HEK293 (cell line): ENCODE measurements at regions not wholly inside any gene's neighbourhood (a gene's known extent, or its start where the extent isn't known, plus 50 kb on each side); places are given as distances from the start of the nearest gene placed in this dataset.

Source experiments
- CTCF ChIA-PET: fragments of 350-600 bp; formaldehyde crosslinking; extraction: SDS; loops from one replicate; lab custom pipeline; 2021; ENCODE audit warnings: antibody characterized with exemption; lab: Yijun Ruan, JAX
- POLR2A ChIA-PET: fragments of 300-600 bp; formaldehyde crosslinking; extraction: SDS; loops from one replicate; lab custom pipeline; 2020; ENCODE audit warnings: antibody characterized with exemption, inconsistent platforms; lab: Yijun Ruan, JAX
- H3K27ac ChIP-seq: fragments of 200-500 bp; sonication (Bioruptor generic); 2 replicates; pipeline ENCODE4 v1.5.1; 2014; ENCODE audit warnings: low read depth, low read length, control low read depth, inconsistent platforms; ENCODE audit errors: extremely low read depth
- H3K36me3 ChIP-seq, 2 experiments: fragments of 200-500 bp in 1 of 2; sonication (Bioruptor generic) in 1 of 2; 1 replicate in 1 of 2; 2 replicates in 1 of 2; pipeline ENCODE4 v1.5.1; 2014 to 2017; ENCODE audit warnings: inconsistent platforms in 2 of 2, low read length in 2 of 2; ENCODE audit not compliant: control insufficient read depth in 2 of 2, insufficient read depth in 1 of 2
- H3K4me1 ChIP-seq: fragments of 200-500 bp; sonication (Bioruptor generic); 2 replicates; pipeline ENCODE4 v1.5.1; 2014; ENCODE audit warnings: mild to moderate bottlenecking, low read length, inconsistent platforms; ENCODE audit not compliant: control insufficient read depth, insufficient read depth
- H3K4me3 ChIP-seq: 2 replicates; pipeline ENCODE4 v1.5.1; 2011; ENCODE audit warnings: low read depth, mild to moderate bottlenecking, control low read depth, low read length, moderate library complexity
- H3K9me3 ChIP-seq: fragments of 200-500 bp; sonication (Bioruptor generic); 2 replicates; pipeline ENCODE4 v1.5.1; 2014; ENCODE audit warnings: low read depth, low read length, inconsistent platforms; ENCODE audit not compliant: control insufficient read depth, insufficient read depth
- BCL11A ChIP-seq: fragments of 450-650 bp; formaldehyde crosslinking; IDR thresholded peaks from 2 replicates; pipeline ENCODE4 v1.5.1; 2016; ENCODE audit warnings: low read depth, missing biosample characterization, missing genetic modification characterization
- EGR2 ChIP-seq: fragments of 450-650 bp; formaldehyde crosslinking; IDR thresholded peaks from 2 replicates; pipeline ENCODE4 v1.5.1; 2016; ENCODE audit warnings: low read depth, missing biosample characterization, missing genetic modification characterization
- GFI1B ChIP-seq: fragments of 450-650 bp; formaldehyde crosslinking; IDR thresholded peaks from 2 replicates; pipeline ENCODE4 v1.5.1; 2016; ENCODE audit warnings: missing biosample characterization, missing genetic modification characterization
- KLF17 ChIP-seq: fragments of 450-650 bp; formaldehyde crosslinking; IDR thresholded peaks from 2 replicates; pipeline ENCODE4 v1.5.1; 2016; ENCODE audit warnings: missing biosample characterization, missing genetic modification characterization
- KLF8 ChIP-seq: fragments of 450-650 bp; formaldehyde crosslinking; IDR thresholded peaks from 2 replicates; pipeline ENCODE4 v1.5.1; 2016; ENCODE audit warnings: missing biosample characterization, missing genetic modification characterization
- PRDM10 ChIP-seq: fragments of 450-650 bp; formaldehyde crosslinking; IDR thresholded peaks from 2 replicates; pipeline ENCODE4 v1.5.1; 2016; ENCODE audit warnings: missing biosample characterization, missing genetic modification characterization
- PRDM6 ChIP-seq: fragments of 450-650 bp; formaldehyde crosslinking; IDR thresholded peaks from 2 replicates; pipeline ENCODE4 v1.5.1; 2017; ENCODE audit warnings: missing biosample characterization, missing genetic modification characterization
- SCRT1 ChIP-seq: fragments of 450-650 bp; formaldehyde crosslinking; IDR thresholded peaks from 2 replicates; pipeline ENCODE4 v1.5.1; 2016; ENCODE audit warnings: missing biosample characterization, missing genetic modification characterization, borderline replicate concordance
- TCF7L2 ChIP-seq: IDR thresholded peaks from 2 replicates; pipeline ENCODE4 v1.6.1; 2011; ENCODE audit warnings: low read depth, mild to moderate bottlenecking, inconsistent platforms, low read length, moderate library complexity, borderline replicate concordance
- ZBTB17 ChIP-seq: fragments of 450-650 bp; formaldehyde crosslinking; IDR thresholded peaks from 2 replicates; pipeline ENCODE4 v1.5.1; 2016; ENCODE audit warnings: missing biosample characterization, missing genetic modification characterization
- ZNF350 ChIP-seq: fragments of 450-650 bp; formaldehyde crosslinking; IDR thresholded peaks from 2 replicates; pipeline ENCODE4 v1.5.0; 2017; ENCODE audit warnings: missing biosample characterization, mild to moderate bottlenecking, missing genetic modification characterization
- ZNF37A ChIP-seq: fragments of 450-650 bp; IDR thresholded peaks from 2 replicates; pipeline ENCODE4 v1.5.1; 2018; ENCODE audit warnings: missing biosample characterization, missing genetic modification characterization
- ZNF391 ChIP-seq: fragments of 450-650 bp; formaldehyde crosslinking; IDR thresholded peaks from 2 replicates; pipeline ENCODE4 v1.5.1; 2016; ENCODE audit warnings: low read depth, missing biosample characterization, missing genetic modification characterization, borderline replicate concordance
- ZNF423 ChIP-seq: fragments of 450-650 bp; formaldehyde crosslinking; IDR thresholded peaks from 2 replicates; pipeline ENCODE4 v1.5.1; 2016; ENCODE audit warnings: missing biosample characterization, missing genetic modification characterization
- ZNF521 ChIP-seq: fragments of 450-650 bp; formaldehyde crosslinking; IDR thresholded peaks from 2 replicates; pipeline ENCODE4 v1.5.1; 2017; ENCODE audit warnings: missing biosample characterization, mild to moderate bottlenecking, missing genetic modification characterization
- ZNF600 ChIP-seq: fragments of 450-650 bp; formaldehyde crosslinking; IDR thresholded peaks from 2 replicates; pipeline ENCODE4 v1.5.1; 2016; ENCODE audit warnings: missing biosample characterization, missing genetic modification characterization
- ZNF621 ChIP-seq: fragments of 450-650 bp; formaldehyde crosslinking; IDR thresholded peaks from 2 replicates; pipeline ENCODE4 v1.5.1; 2017; ENCODE audit warnings: missing biosample characterization, missing genetic modification characterization
- ZNF747 ChIP-seq: fragments of 450-650 bp; formaldehyde crosslinking; IDR thresholded peaks from 2 replicates; pipeline ENCODE4 v1.5.1; 2016; ENCODE audit warnings: missing biosample characterization, missing genetic modification characterization
- ZNF791 ChIP-seq: fragments of 450-650 bp; formaldehyde crosslinking; IDR thresholded peaks from 2 replicates; pipeline ENCODE4 v1.5.1; 2016; ENCODE audit warnings: missing biosample characterization, missing genetic modification characterization
- TF ChIP-seq, protein P1 (sequence below): fragments of 450-650 bp; formaldehyde crosslinking; IDR thresholded peaks from 2 replicates; pipeline ENCODE4 v1.5.1; 2017; ENCODE audit warnings: missing biosample characterization, mild to moderate bottlenecking, missing genetic modification characterization, moderate library complexity

DNA sequence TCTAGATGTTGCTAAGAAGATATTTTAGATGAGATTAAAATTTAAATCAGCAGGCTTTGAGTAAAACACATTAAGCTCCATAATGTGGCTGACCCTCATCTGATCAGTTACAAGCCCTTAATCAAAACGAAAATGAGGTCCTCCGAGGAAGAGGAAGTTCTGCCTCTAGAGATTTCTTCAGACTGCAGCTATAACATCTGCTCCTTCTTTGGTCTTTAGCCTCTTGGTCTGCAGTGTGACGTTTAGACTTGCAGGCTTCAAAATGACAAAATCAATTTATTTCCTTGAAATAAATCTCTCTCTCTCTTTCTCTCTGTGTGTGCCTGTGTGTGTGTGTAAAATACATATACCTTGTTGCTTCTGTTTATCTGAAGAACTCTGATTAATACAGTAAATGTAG is 1429.8 kb upstream of the CDH9 start:
- ChIA-PET POLR2A (no interaction called here), CTCF (interaction anchor here (0.9 kb wide), 1 partner anchor 9 kb away, joined by 3 read pairs; no protein-coding TSS in a partner anchor)
- TF ChIP-seq ZNF391 (tag by site-specific recombination) (no peak), PRDM6 (tag by site-specific recombination) (no peak), GFI1B (tag by site-specific recombination) (no peak), TCF7L2 (no peak), ZNF621 (tag by site-specific recombination) (no peak), BCL11A (no peak), ZNF747 (no peak), KLF17 (tag by site-specific recombination) (no peak)
- H3K4me1 ChIP-seq = no peaks in the 10 kb centered on the region
- H3K9me3 ChIP-seq = no peaks in the 10 kb centered on the region
- H3K27ac ChIP-seq = no peak overlapping the region
- no peaks in the 10 kb centered on the region for H3K36me3 ChIP-seq
- no peak overlapping the region for H3K4me3 ChIP-seq

- H3K27ac ChIP-seq = no peak overlapping the region
- TF ChIP-seq KLF8 (tag by site-specific recombination) (no peak), PRDM6 (tag by site-specific recombination) (no peak), ZNF391 (tag by site-specific recombination) (no peak), PRDM10 (tag by site-specific recombination) (no peak), ZNF600 (tag by site-specific recombination) (no peak), ZNF37A (tag by site-specific recombination) (no peak), ZNF423 (tag by site-specific recombination) (no peak), ZNF521 (tag by site-specific recombination) (no peak), ZNF350 (tag by site-specific recombination) (no peak), SCRT1 (tag by site-specific recombination) (no peak), EGR2 (tag by site-specific recombination) (no peak), ZNF791 (no peak), ZBTB17 (tag by site-specific recombination) (no peak)
- TF ChIP-seq, protein P1, sequence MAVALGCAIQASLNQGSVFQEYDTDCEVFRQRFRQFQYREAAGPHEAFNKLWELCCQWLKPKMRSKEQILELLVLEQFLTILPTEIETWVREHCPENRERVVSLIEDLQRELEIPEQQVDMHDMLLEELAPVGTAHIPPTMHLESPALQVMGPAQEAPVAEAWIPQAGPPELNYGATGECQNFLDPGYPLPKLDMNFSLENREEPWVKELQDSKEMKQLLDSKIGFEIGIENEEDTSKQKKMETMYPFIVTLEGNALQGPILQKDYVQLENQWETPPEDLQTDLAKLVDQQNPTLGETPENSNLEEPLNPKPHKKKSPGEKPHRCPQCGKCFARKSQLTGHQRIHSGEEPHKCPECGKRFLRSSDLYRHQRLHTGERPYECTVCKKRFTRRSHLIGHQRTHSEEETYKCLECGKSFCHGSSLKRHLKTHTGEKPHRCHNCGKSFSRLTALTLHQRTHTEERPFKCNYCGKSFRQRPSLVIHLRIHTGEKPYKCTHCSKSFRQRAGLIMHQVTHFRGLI (tag by site-specific recombination) = no peak
- TF ChIP-seq, all 188 proteins: peak for 0
- no peaks in the 10 kb centered on the region for H3K9me3 ChIP-seq
- H3K4me3 ChIP-seq = no peak overlapping the region
- CTCF ChIA-PET = interaction anchor here (0.6 to 1.0 kb wide), 2 partner anchors 34 to 305 kb away, joined by 5 read pairs; no protein-coding TSS in a partner anchor
- H3K36me3 ChIP-seq = no peaks in the 10 kb centered on the region
- H3K4me1 ChIP-seq = no peaks in the 10 kb centered on the region
- POLR2A ChIA-PET = no interaction called here
Measured at GRCh38 chr5:28463728-28464127, 1425.3 kb upstream of the CDH9 start.
